Astrocyte of the cerebellum (primary cell): ENCODE measurements at regions not wholly inside any gene's neighbourhood (a gene's known extent, or its start where the extent isn't known, plus 50 kb on each side); places are given as distances from the start of the nearest gene placed in this dataset.

ENCODE experiments used
- DNase-seq: peaks from one replicate; pipeline ENCODE4 v3.0.0-alpha.2; 2011; ENCODE audit warnings: low read depth
- H3K4me3 ChIP-seq: 2 replicates; pipeline ENCODE4 v1.5.1; 2011; ENCODE audit warnings: mild to moderate bottlenecking, low read depth, low read length, moderate library complexity
- CTCF ChIP-seq: IDR thresholded peaks from 2 replicates; pipeline ENCODE4 v1.5.1; 2012; ENCODE audit warnings: low read length, low read depth, moderate library complexity, mild to moderate bottlenecking; ENCODE audit errors: missing control alignments
- in situ Hi-C: cut with HindIII; loops from 2 replicates; pipeline ENCODE4 v1.10.0; 2017; ENCODE audit warnings: low sequenced_read_pairs

DNA sequence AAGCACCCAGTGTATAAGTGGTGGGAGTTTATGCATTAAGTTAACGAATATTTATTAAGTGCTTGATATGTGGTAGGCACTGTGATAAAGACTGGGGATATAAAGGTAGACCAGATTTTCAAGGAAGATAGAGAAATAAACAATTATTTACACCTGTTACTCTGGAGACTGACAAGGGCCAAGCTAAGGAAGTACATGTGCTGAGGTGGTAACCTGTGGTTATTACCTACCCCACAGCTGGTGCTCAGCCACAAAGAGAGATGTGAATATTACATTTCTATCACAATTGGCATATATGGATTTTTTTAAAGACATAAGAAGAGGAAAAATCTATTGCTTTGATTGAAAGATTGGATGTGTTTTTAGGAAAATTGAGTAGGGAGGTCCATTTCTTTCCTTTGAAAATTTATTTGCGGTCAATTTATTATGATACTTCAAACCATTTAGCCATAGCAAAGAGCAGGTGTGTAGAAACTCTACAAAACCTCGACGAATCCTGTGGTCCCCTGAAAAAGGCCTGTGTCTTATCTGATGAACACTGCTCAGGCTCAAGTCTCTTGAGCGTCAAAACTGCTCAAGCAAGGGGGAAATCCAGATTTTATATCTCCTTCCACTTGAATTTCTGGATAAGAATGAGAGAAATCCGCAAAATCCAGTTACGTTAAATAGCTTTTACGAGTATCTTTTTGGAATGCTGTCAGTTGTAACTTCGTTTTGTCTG, 217.7 kb upstream of the HAND2 start:
- in situ Hi-C loops = no loop called here
- H3K4me3 ChIP-seq = no peak overlapping the region
- TF ChIP-seq CTCF = no peak
- DNase-seq = no peak

DNA sequence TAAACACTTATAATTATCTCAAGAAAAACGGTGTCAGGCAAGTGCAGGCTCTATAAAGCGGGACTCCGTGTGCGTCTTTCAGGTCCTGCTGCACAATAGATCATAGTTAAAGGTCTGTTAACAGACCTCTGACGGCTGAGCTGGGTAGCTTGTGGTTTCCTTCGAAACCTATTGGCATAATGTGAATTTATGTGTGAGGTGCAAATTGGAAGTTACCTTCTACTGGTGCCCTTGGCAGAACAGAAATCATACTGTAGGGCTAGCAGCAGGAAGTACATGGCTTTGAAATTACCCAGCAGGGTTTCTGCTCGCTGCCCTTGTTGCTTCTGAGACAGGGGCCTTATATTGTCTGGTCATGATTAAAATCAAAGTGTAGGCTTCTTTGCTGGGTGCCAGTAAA, 216.4 kb upstream of the HAND2 start:
- no peak for DNase-seq
- in situ Hi-C loops = no loop called here
- no peak overlapping the region for H3K4me3 ChIP-seq
- TF ChIP-seq CTCF = no peak

DNA sequence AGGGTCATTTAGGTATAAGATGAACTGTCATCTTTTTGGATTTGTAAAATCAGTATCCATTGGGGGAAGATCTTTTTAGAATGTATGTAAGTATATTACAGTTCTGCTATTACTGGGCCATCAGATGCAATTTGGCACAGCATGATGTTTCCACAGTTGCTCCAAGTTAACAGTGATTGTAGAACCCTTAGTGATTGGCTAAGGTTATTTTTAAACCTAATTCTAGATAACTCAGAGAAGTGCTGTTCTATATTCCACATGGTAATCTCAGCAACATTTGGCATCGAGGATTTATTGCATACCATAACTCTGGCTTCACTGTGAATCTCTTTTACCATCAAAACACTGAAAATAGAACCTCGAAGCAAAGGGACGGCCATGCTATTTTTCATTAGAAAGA, 215.7 kb upstream of the HAND2 start:
- H3K4me3 ChIP-seq = no peak overlapping the region
- DNase-seq = no peak
- TF ChIP-seq CTCF = no peak
- in situ Hi-C loops = no loop called here

GRCh38 chr4:173736840-173737239, 206.8 kb upstream of the HAND2 start:
- no peak for DNase-seq
- TF ChIP-seq CTCF = no peak
- H3K4me3 ChIP-seq = no peak overlapping the region
- in situ Hi-C loops = no loop called here

- in situ Hi-C loops = no loop called here
- TF ChIP-seq CTCF = no peak
- H3K4me3 ChIP-seq = no peak overlapping the region
- DNase-seq = no peak
Measured at GRCh38 chr4:173735585-173735984, 205.6 kb upstream of the HAND2 start.

- in situ Hi-C loops = no loop called here
- no peak for DNase-seq
- H3K4me3 ChIP-seq = no peak overlapping the region
- TF ChIP-seq CTCF = no peak
Measured at GRCh38 chr4:173735049-173735448, 205.0 kb upstream of the HAND2 start.
